BJ (cell line): ENCODE measurements at regions not wholly inside any gene's neighbourhood (a gene's known extent, or its start where the extent isn't known, plus 50 kb on each side); places are given as distances from the start of the nearest gene placed in this dataset.

ENCODE experiments used
- CTCF ChIA-PET: fragments of 350-600 bp; formaldehyde crosslinking; extraction: SDS; loops from one replicate; lab custom pipeline; 2021; ENCODE audit warnings: antibody characterized with exemption, inconsistent platforms; lab: Yijun Ruan, JAX
- POLR2A ChIA-PET: fragments of 300-600 bp; sonication (Branson Sonifier 250); formaldehyde crosslinking; extraction: SDS; loops from one replicate; lab custom pipeline; 2021; ENCODE audit warnings: antibody characterized with exemption; lab: Charles Lee
- DNase-seq: peaks from one replicate; pipeline ENCODE4 v3.0.0-alpha.2; 2011; ENCODE audit warnings: low read depth
- H3K27me3 ChIP-seq: 2 replicates; pipeline ENCODE4 v1.6.0; 2011; ENCODE audit warnings: low read length; ENCODE audit not compliant: control insufficient read depth, insufficient read depth
- H3K36me3 ChIP-seq: 2 replicates; pipeline ENCODE4 v1.5.1; 2011; ENCODE audit warnings: low read length; ENCODE audit not compliant: control insufficient read depth, insufficient read depth
- H3K4me3 ChIP-seq: 2 replicates; pipeline ENCODE4 v1.5.1; 2011; ENCODE audit warnings: low read depth, mild to moderate bottlenecking, control low read depth, low read length
- CTCF ChIP-seq: IDR thresholded peaks from 2 replicates; pipeline ENCODE4 v1.5.1; 2011; ENCODE audit warnings: low read depth, mild to moderate bottlenecking, control low read depth, inconsistent platforms, low read length, moderate library complexity; ENCODE audit not compliant: insufficient read depth

GRCh38 chr4:119797238-119797894 lies 168.8 kb upstream of the PDE5A start:
- ChIA-PET POLR2A (no interaction called here), CTCF (no interaction called here)
- H3K27me3 ChIP-seq, result no peaks in the 10 kb centered on the region; the same call in 1 of the 2 replicates
- no peak overlapping the region for H3K4me3 ChIP-seq
- no peak for DNase-seq
- TF ChIP-seq CTCF, result no peak
- no peaks in the 10 kb centered on the region for H3K36me3 ChIP-seq

GRCh38 chr4:119795986-119796578 lies 167.5 kb upstream of the PDE5A start:
- no peak for TF ChIP-seq CTCF
- H3K4me3 ChIP-seq, result no peak overlapping the region
- ChIA-PET CTCF (no interaction called here), POLR2A (no interaction called here)
- no peaks in the 10 kb centered on the region for H3K36me3 ChIP-seq
- no peaks in the 10 kb centered on the region; the same call in 1 of the 2 replicates for H3K27me3 ChIP-seq
- no peak for DNase-seq

GRCh38 chr4:119794681-119795080 lies 166.1 kb upstream of the PDE5A start:
- ChIA-PET POLR2A (no interaction called here), CTCF (interaction anchor here (0.9 to 1.6 kb wide), 2 partner anchors 8 to 17 kb away, joined by 3 read pairs; no protein-coding TSS in a partner anchor)
- no peak for DNase-seq
- H3K4me3 ChIP-seq, result no peak overlapping the region
- no peaks in the 10 kb centered on the region for H3K36me3 ChIP-seq
- TF ChIP-seq CTCF, result no peak
- H3K27me3 ChIP-seq, result no peaks in the 10 kb centered on the region

- CTCF ChIA-PET, result interaction anchor here (0.9 to 1.6 kb wide), 3 partner anchors 8 to 25 kb away, joined by 3 read pairs; no protein-coding TSS in a partner anchor
- no peak for TF ChIP-seq CTCF
- no peak for DNase-seq
- POLR2A ChIA-PET, result no interaction called here
- Histone ChIP-seq H3K4me3 (no peak overlapping the region), H3K27me3 (no peaks in the 10 kb centered on the region), H3K36me3 (no peaks in the 10 kb centered on the region)
Observed at GRCh38 chr4:119794113-119794512, 165.5 kb upstream of the PDE5A start.

- no peak for TF ChIP-seq CTCF
Observed at GRCh38 chr4:119788349-119789266, 160.0 kb upstream of the PDE5A start.

More at GRCh38 chr4:119788349-119789266, 160.0 kb upstream of the PDE5A start:
- no peaks in the 10 kb centered on the region for H3K27me3 ChIP-seq
- H3K36me3 ChIP-seq, result no peaks in the 10 kb centered on the region
- ChIA-PET POLR2A (no interaction called here), CTCF (interaction anchor here (0.6 to 2.3 kb wide), 4 partner anchors 41 to 230 kb away, joined by 3 to 12 read pairs (median 4); partner anchors contain the start of gene PDE5A)
- no peak overlapping the region for H3K4me3 ChIP-seq
- DNase-seq, result no peak
